Stimulated activated CD8-positive, alpha-beta memory T cell treated with anti-CD3 and anti-CD28 coated beads, Interleukin-4, amount 100 ng/mL, for 1 hour (primary cell): ENCODE measurements at regions not wholly inside any gene's neighbourhood (a gene's known extent, or its start where the extent isn't known, plus 50 kb on each side); places are given as distances from the start of the nearest gene placed in this dataset.

Source experiments
- DNase-seq, 2 donors: peaks; one replicate each; pipeline ENCODE4 v3.0.0-alpha.2; 2020; ENCODE audit warnings: low read depth in 2 of 2, low spot score in 1 of 2

DNA sequence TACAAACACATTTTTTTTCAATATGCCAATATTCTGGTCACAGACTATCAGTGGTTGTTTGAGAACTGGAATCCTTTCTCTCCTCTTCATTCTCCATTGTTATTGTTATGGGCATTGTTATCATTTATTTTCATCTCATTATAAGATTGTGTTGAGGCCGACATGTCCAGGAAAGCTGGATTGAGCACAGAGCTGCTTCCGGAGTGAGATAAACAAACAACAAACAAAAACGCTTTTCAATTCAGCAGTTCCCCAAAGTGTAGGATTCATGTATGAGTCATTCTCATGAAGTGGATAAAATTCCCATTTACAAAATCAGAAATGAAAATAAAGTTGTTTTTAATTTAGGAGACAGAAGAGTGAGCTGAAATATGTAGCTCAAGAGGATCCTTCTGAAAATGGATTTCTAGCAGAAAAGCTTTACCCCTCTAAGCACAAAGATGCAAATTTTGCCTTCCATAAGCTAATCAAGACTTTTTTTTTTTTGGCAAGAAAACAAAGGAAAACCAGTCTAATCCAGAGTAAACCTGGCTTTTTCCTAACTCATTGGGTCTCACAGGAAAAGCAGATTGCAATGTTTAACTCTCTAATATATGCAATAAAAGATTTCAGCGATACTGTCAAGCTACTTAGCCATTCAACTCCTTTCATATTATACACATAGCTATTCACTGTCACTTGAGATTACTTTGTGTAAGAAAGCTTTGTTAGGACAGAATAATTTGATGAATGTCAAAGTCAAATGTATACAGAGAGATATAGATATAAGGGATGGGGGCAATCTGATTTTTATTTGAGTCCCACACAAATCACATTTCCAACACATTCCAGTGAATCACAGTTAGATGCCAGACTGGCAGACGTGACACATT, 1441.7 kb upstream of the CELF4 start:
- no peak for DNase-seq

DNA sequence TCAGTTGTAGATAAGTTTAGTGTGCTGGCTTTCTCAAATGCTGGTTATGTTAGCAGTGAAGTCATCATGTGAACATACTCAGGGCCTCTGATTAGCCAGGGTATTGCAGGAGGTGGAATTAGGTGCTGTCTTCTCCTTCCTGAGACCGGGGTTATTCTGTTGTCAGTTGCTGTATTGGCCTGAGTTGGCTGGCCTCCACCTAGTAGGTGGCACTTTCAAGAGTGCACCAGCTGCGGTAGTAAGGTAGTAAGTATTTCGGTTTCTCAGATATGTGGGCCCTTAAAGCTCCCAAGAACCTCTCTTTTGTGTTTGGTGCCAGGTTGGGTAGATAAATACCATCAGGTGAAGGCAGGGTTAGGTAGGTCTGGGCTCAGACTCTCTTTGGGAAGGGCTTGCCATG, 1430.5 kb upstream of the CELF4 start:
- no peak for DNase-seq

DNA sequence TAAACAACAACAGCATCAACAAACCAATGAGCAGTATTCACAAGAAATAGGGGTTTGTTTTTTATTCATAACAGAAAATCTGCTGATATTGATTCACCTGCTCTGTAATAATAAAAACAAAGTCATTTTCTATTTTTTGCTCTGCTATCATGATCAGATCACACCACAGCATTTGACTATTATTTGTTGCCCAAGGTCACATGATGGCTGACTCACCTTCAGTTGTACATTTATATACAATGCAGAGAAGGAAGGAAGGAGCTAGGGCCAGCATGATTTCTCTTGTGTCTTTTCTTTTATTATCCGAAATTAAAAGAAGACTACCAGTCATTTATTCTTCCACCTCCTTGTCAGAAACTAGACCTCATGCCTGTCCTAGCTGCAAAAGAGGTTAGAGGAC, 1427.7 kb upstream of the CELF4 start:
- no peak for DNase-seq

DNA sequence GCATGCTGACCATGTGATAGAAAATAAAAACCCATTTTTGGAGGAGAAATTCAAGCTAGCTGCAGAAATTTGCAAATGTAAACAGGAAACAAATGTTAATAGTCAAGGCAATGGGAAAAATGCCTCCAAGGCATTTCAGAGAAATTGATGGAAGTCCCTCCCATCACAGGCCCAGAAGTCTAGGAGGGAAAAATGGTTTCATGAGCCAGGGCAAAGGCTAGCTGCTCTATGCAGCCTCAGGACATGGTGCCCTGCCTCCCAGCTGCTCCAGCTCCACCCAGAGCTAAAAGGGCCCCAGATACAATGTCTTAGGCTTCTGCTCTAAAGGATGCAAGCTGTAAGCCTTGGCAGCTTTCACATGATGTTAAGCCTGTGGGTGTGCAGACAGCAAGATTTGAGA, 1419.4 kb upstream of the CELF4 start:
- DNase-seq = no peak

DNA sequence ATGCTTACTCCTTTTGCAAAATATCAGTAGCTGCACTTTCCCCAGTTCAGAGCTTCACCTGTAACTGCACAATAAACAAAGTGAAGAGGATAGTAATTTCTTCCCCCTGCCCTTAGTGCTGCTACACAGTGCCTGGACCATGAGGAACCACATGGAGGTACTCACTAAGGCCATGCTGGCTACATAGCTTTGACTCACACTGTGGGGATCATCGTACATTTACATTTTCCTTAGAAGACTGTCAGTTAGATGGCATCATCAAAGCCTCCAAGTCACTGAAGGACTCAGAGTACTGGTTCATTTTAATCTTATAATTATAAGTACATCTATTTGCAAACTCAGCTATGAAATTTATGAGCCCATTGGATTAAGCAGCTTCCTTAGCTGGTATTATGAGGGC, 1416.5 kb upstream of the CELF4 start:
- no peak for DNase-seq

DNA sequence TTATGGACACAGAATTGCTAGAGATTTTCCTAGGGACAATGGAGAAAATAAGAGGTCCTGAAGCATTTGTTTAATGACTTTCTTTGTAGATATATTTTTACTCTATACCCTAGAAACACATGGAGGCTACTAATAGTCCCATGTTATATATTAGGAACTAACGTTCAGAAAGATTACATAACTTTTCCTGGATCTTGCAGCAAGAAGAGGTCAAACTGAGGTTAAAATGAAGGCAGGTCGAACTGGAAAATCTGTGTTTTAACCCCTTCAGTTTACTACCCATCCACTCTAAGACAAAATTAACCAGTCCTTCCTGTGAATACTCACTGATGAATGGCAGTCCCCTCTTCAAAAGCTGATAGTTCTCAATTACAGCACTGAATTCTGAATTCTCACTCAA, 1415.8 kb upstream of the CELF4 start:
- DNase-seq = no peak

DNA sequence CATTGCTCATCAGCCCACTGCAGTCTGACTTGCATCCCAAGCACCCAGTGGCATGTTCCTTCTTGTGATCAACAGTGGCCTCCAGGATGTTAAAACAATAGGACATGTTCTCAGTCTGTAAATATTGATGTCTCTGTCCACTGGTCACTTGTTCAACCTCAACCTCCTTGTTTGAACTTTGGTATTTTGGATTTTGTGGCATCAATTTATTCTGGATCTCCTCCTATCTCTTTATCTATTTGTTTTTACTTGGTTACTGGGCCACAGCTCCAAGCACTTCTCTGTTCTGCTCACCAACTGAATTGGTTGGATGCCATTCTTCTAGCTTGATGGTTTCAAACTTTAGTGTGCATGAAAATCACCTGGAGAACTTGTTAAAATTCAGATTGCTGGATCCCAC, 1414.8 kb upstream of the CELF4 start:
- no peak for DNase-seq

DNA sequence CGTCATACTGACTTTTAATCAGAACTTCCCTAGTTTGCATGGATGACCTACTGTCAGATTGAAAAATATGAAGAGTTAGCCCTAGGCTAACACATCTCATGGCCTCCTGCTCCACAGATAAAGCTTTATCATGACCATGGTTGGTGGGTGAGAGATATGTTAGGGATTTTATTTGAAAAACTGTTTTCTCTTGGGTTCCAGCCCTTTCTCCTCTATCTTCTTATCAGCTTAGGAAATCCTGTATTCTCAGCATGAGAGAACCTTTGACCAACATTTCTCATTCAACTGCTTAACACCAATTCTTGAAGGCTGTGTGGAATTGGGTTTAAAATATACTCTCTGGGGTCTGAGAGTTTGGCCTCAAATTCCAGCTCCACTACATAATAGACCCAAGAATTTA, 1407.0 kb upstream of the CELF4 start:
- DNase-seq = no peak

DNA sequence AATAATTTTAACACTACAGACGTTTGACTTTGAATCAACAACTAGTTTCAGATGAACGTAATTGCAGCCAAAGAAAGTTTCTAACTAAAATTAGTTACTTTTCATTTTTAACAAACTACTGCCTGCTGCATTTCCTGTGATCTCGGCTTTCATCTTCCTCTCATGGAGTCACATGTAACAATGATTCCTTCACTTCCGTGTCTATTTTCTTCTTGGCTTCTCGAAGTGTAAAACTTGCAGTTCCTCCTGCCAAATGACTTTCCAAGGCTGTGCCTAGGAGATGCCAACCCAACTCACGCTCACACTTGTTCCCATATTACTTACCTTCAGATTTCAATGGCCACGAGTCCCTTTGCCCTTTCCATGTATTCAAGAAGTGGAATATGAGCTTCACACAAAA, 1406.3 kb upstream of the CELF4 start:
- DNase-seq = no peak

DNA sequence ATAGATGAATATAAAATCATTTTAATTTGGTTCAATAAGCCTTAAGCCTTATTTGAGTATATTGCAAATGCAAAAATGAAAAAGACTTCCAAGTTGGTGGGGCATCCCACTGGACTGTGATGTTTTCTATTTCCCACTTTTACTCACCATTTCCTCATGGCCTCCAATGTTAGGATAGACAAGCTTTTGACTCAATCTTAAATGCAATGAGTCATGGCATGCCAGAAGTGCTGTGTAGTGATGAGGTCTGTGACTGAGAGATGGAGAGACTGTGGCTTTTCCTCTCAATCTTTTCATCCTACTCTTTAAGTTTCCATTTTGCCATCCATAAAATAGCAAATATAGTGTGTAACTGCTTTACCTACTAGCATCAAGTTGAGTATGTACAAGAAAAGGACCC, 1401.2 kb upstream of the CELF4 start:
- DNase-seq = no peak

DNA sequence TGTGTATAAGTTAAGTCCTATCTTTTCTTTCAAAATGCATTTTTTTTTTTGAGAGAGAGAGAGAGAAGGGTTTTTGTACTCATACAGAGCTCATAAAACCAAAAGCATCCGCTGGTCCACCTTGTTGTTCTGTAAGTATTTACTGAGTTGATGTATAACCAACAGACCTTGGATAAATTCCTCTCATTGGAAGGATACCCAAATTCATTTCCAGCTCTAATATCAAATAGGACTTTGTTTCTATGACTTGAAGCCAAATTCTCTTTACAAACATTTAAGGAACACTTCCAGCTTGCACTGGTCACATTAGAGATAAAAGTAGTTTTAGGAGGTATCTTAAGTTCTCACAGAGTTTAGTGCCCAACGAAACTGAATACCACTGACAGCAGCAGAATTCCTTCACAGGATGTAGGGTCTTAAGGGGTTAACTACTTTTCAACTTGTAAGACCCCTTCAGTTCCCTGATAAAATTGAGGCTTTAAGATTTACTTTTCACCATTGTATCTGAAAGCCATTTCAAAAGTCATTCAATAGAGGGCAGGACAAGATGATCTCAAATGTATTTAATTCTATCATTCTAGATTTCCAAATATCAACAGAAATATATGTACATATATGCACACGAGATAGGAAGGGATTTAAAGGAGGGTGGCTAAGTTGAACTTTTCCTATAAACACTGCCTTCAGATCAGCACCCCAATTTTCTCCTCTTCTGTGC, 1398.5 kb upstream of the CELF4 start:
- DNase-seq = no peak

DNA sequence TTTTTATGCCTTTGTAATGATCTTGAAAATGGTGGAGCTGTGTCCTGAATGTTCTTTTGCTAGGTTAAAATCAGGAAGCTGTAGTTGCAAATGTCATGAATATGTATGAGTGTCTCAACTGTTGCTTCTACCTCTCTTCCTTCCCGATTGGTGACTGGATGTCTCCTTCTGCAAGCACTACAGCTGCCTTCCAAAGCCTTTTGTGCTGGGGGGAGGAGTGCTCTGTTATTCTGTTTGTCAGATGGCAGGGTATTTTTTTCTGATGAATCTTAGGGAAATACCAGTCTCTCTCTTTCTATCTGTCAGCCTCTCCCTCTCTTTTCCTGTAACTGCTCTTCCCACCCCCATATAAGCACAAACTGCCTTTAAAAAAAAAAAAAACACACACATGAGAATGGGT, 1396.3 kb upstream of the CELF4 start:
- no peak for DNase-seq

DNA sequence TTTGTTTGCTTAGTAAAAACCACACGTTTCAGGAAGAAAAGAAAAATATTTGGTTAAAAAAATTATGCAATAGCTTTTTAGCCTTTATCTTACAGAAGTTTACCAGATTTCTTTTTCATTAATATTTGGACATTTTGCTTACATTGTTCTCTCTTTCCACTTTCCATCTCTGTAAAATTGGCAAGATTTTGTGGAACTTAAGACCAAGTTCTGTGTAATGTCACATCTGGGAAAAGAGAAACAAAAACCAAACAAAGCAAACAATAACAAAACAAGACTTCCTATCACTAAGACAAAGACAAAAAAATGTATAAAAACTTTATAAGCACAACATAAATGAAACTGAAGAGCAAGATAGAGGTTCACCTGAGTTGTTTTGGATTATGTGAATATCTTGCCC, 1392.1 kb upstream of the CELF4 start:
- DNase-seq = no peak

DNA sequence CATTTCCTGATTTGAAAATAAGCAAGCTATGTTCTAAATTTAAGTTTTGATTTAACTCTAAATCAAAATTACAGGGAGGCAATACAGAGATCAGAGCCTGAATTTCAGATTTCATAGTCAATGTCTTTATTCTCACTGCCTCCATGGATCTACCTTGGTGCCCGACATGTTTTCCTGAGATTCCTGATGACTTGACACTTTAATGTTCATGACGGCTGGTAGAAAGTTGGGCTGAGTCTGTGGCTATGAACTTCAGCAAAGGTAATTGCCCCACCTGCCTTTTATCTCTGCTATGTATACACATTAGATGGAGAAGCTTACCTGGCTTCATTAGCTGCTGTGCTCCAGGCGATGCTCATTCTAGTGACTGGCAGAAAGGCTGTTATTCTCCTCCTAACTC, 1390.5 kb upstream of the CELF4 start:
- no peak for DNase-seq

DNA sequence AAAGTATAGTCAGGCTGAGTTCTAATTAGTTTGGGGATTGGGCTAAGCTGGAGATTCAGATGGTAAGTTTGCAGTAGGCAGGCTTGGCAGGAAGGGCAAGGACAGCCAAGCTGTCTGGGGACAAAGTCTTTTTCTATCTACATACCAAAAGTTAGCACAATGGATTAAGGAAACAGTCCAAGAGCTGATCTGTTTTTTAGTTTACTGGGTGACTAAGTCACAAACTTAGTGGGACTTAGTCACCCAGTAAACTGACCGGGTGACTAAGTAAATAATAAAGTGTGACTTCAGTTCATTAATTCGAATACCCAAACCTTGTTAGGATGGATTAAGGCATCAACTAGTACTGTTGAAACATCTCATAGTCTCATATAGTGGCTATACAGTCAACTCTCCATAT, 1386.0 kb upstream of the CELF4 start:
- DNase-seq = no peak

DNA sequence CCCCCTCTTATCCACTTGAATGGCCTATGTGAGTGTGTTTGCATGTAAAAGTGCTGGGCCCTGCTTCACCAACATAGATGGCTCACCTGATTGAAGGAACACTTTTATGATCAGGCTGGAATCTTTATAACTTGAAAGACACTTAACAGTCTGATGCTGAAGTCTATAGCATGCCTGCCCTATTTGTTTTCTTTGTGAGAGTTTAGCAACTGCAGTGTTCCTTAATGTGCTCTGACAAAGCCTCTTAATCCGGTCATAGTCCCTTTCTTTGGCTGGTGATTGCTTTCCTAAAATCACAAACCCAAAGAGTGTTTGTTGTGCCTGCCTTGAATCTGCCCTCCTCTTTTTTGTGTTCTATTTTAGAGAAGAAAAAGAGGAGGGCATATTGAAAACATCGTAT, 1382.8 kb upstream of the CELF4 start:
- DNase-seq = no peak

DNA sequence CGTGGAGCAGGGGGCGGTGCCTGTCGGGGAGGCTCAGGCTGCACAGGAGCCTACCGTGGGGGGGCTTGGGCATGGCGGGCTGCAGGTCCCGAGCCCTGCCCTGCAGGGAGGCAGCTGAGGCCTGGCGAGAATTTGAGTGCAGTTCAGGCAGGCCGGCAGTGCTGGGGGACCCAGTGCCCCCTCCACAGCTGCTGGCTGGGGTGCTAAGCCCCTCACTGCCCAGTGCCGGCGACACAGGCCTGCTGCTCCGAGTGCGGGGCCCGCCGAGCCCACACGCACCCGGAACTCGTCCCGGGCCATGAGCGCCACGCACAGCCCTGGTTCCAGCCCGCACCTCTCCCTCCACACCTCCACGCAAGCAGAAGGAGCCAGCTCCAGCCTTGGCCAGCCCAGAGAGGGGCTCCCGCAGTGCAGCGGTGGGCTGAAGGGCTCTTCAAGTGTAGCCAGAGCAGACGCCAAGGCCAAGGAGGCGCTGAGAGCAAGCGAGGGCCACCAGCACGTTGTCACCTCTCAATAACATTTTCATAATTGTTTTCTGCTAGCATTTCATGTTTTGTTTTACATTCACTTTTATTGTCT, 1378.9 kb upstream of the CELF4 start:
- DNase-seq = no peak

DNA sequence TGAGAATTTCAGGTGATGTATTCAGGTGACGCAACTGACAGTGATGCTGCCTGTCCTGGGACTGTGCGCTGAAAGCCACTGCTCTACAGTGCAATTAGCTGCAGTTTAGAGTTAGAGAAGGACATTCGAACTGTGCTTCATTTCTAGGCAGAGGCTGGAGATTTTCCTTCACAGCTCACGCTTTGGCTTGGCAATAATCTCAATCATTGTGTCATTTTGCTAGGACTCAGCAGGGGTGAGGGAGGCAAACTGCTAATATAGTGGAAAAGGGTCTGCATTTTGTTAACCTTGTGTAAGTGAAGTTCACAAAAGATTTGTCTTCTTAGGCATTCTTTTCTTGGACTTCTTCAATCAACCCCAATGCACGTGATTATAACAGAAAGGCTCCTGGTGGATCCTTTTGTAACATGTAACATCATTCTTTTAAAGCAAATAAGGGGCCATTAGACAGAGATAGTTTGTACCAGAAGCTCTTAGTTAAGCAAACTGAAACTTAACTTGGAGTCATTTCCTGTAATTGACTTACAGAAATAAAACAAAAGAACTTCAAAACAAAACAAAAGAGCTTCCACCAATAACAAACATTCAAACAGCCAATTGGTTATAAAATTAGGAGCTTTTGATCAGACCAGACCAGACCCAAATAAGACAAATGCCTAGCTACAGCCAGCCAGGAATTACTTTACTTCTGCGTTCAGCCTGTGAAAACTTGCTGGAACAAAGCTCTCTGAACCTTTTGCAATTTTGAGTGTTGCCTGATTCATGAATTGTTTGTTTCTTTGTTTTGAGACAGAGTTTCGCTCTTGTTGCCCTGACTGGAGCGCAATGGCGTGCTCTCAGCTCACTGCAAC, 1376.3 kb upstream of the CELF4 start:
- no peak for DNase-seq

DNA sequence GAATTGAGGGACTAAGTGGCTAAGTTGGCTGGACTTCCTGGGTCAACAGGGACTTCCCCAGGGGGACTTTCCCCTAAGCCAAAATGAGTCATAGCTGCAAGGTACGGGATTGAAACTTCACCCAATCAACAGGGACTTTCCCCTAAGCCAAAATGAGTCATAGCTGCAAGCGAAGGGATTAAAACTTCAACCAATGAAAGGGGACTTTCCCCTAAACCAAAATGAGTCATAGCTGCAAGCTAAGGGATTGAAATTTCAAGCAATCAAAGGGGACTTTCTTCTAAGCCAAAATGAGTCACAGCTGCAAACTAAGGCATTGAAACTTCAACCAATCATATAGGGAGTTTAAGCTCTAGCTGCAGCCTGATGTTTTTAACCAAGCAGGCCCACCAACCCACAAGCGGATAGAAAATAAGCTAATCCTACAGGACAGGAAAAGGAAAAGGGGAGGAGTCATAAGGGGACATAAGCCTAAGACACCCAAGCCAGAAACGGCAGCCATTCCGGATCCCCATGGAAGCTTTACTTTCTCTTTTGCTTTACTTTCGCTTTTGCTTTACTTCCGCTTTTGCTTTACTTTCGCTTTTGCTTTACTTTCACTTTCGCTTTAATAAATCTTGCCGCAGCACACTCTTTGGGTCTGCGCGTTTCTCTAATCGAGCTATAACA, 1375.4 kb upstream of the CELF4 start:
- peak; percentile 3 to 9 for DNase-seq

DNA sequence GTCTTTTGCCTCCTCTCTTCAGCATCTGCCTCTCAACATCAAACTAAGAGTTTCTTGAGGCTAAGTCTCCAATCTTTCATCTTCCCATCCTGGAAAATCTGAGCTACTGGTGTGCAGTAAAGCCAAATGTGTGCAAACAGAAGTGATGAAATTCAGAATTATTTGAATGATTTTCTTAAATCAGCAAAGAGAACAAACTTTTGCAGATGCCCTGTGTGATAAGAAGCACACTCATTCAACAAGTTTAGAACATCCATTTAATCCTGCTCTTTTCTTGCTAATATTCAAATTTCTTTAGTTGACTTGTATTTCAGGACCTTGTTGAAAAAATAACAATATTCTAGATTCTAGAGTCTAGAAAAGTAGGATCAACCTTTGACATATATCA, 1374.9 kb upstream of the CELF4 start:
- no peak for DNase-seq

DNA sequence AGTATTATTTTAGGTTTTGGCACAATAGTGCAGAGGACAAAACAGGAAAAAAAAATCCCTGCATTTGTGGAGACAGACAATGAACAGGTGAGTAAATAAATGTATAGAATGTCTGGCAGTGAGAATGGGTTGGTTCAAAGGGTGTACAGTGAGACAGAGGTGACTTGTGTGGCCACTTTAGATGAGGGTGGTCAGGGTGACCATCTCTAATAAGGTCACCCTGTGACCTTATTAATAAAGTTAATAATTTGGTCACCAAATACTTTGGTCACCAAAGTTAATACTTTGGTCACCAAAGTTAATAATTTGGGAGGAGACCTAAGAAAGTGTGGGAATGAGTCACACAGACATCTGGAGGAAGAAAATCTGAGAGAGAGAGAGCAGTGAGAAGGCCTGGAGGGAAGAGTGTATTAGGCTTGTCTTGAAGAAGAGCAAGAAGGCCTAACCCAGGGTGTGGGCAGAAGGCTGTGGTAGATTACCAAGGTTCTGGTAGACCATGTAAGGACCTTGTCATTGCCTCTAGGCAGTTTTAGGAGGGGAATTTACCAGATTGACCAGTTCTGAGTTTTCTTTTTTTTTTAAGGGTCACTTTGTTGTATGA, 1368.4 kb upstream of the CELF4 start:
- DNase-seq = no peak
